Cerebellar cortex (tissue), 1 donor: ENCODE measurements at regions not wholly inside any gene's neighbourhood (a gene's known extent, or its start where the extent isn't known, plus 50 kb on each side); places are given as distances from the start of the nearest gene placed in this dataset.

Source experiments
- DNase-seq: peaks from one replicate; pipeline ENCODE4 v3.0.0-alpha.2; 2015; ENCODE audit warnings: low spot score

DNA sequence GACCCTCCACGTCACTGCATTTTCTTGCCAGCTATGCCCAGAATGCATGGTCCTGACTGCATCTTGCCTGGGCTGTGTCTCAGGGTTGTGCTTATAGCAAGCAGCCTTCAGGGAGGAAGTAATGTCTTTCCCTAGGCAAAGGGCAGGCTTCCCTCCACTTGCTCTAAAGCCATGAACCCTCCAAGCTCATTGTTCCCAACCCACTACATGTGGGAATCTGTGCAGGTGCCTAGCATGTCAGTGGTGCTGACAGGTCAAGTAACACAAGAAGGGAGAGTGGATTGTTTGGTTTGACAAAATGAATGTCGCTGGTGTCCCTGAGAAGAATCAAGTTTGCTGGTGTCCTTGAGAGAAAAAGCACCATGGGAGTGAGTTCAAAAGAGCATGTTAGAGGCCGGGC, 53.9 kb upstream of the UCN3 start:
- no peak for DNase-seq

DNA sequence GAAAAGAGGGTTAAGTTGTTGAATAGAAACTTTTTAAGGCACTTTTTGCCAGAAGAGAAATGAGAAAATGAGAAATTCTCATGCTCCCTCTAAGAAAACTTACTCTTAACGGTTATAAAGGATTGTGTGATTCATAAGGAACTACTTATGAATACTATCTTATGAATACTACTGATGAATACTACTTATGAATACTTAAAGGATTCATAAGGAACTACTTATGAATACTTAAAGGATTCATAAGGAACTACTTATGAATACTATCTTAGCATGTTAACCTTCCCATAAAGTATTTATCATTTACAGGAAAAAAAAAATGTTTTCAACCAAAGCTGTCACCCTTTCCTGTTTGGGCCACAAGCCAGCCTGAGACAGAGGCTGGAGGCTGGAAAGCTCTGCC, 53.1 kb upstream of the UCN3 start:
- DNase-seq = no peak

DNA sequence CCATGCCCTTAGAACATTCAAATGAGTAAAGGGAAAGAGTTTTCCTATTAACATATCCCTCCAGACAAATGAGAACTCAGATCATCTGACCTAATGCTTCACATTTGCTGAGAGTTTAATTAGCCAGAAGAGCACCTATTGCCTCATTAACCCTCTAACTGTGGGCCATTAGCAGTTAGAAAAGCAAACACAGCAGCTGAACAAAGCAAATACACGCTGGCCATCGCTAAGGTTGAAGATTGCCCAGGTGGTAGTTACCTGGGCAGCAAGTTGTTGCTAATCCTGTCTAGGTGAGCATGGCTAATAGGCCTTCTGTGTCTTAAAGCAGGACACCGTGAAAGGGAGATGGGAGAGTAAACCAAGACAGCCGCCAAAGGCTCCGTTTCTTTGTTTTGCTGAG, 49.9 kb upstream of the UCN3 start:
- no peak for DNase-seq
